ENCODE measurements at regions not wholly inside any gene's neighbourhood (a gene's known extent, or its start where the extent isn't known, plus 50 kb on each side); places are given as distances from the start of the nearest gene placed in this dataset.

- no peak overlapping the region for H3K27ac Mint-ChIP-seq
- no peaks in the 10 kb centered on the region for H3K4me1 Mint-ChIP-seq
- no peaks in the 10 kb centered on the region for H3K27me3 Mint-ChIP-seq
- no peak overlapping the region for H3K4me3 Mint-ChIP-seq
- H3K9me3 Mint-ChIP-seq: no peaks in the 10 kb centered on the region
- DNase-seq (no peak), ATAC-seq (no peak)
- H3K36me3 Mint-ChIP-seq (ENCODE audit: low read depth): no peaks in the 10 kb centered on the region
Observed at GRCh38 chr7:124590814-124591213, 174.8 kb downstream of the GPR37 start.

- H3K27ac Mint-ChIP-seq: no peak overlapping the region
- H3K27me3 Mint-ChIP-seq: no peaks in the 10 kb centered on the region
- H3K4me3 Mint-ChIP-seq: no peak overlapping the region
- H3K4me1 Mint-ChIP-seq: no peaks in the 10 kb centered on the region
- no peak for ATAC-seq
- no peak for DNase-seq
- peaks cover 4% of the 10 kb centered on the region for H3K9me3 Mint-ChIP-seq
- H3K36me3 Mint-ChIP-seq (ENCODE audit: low read depth): no peaks in the 10 kb centered on the region
Observed at GRCh38 chr7:124577256-124577655, 188.3 kb downstream of the GPR37 start.

GRCh38 chr7:124575176-124575575, 190.4 kb downstream of the GPR37 start:
- ATAC-seq: no peak
- no peak for DNase-seq
- no peaks in the 10 kb centered on the region for H3K27me3 Mint-ChIP-seq
- peaks cover 4% of the 10 kb centered on the region for H3K9me3 Mint-ChIP-seq
- H3K27ac Mint-ChIP-seq: no peak overlapping the region
- no peak overlapping the region for H3K4me3 Mint-ChIP-seq
- no peaks in the 10 kb centered on the region for H3K4me1 Mint-ChIP-seq
- no peaks in the 10 kb centered on the region for H3K36me3 Mint-ChIP-seq (ENCODE audit: low read depth)

- Mint-ChIP-seq H3K4me3 (no peak overlapping the region), H3K9me3 (peaks cover 4% of the 10 kb centered on the region), H3K36me3 (ENCODE audit: low read depth) (no peaks in the 10 kb centered on the region), H3K27ac (no peak overlapping the region), H3K4me1 (no peaks in the 10 kb centered on the region), H3K27me3 (no peaks in the 10 kb centered on the region)
- no peak for DNase-seq
- ATAC-seq: no peak
Observed at GRCh38 chr7:124570558-124570957, 195.0 kb downstream of the GPR37 start.

GRCh38 chr7:124566583-124566982, 199.0 kb downstream of the GPR37 start:
- no peak overlapping the region for H3K4me3 Mint-ChIP-seq
- H3K27ac Mint-ChIP-seq: no peak overlapping the region
- peaks cover 6% of the 10 kb centered on the region for H3K9me3 Mint-ChIP-seq
- no peaks in the 10 kb centered on the region for H3K27me3 Mint-ChIP-seq
- DNase-seq (no peak), ATAC-seq (no peak)
- H3K4me1 Mint-ChIP-seq: no peaks in the 10 kb centered on the region
- no peaks in the 10 kb centered on the region for H3K36me3 Mint-ChIP-seq (ENCODE audit: low read depth)

GRCh38 chr7:124557587-124557986, 208.0 kb downstream of the GPR37 start:
- Mint-ChIP-seq H3K36me3 (ENCODE audit: low read depth) (no peaks in the 10 kb centered on the region), H3K27me3 (no peaks in the 10 kb centered on the region)

GRCh38 chr7:124557101-124557500, 208.5 kb downstream of the GPR37 start:
- ATAC-seq: no peak
- no peak for DNase-seq
- Mint-ChIP-seq H3K27ac (no peak overlapping the region), H3K4me1 (no peaks in the 10 kb centered on the region), H3K27me3 (no peaks in the 10 kb centered on the region), H3K4me3 (no peak overlapping the region), H3K36me3 (ENCODE audit: low read depth) (no peaks in the 10 kb centered on the region), H3K9me3 (peaks cover 3% of the 10 kb centered on the region)

More at GRCh38 chr7:124557587-124557986, 208.0 kb downstream of the GPR37 start:
- Mint-ChIP-seq H3K9me3 (peaks cover 3% of the 10 kb centered on the region), H3K4me3 (no peak overlapping the region), H3K27ac (no peak overlapping the region), H3K4me1 (no peaks in the 10 kb centered on the region)
- ATAC-seq (no peak), DNase-seq (no peak)

GRCh38 chr7:124553502-124553901, 212.1 kb downstream of the GPR37 start:
- H3K27me3 Mint-ChIP-seq: no peaks in the 10 kb centered on the region
- H3K4me1 Mint-ChIP-seq: no peaks in the 10 kb centered on the region
- DNase-seq (no peak), ATAC-seq (no peak)
- H3K27ac Mint-ChIP-seq: no peak overlapping the region
- no peaks in the 10 kb centered on the region for H3K36me3 Mint-ChIP-seq (ENCODE audit: low read depth)
- H3K4me3 Mint-ChIP-seq: no peak overlapping the region
- no peaks in the 10 kb centered on the region for H3K9me3 Mint-ChIP-seq

GRCh38 chr7:124552217-124552616, 213.4 kb downstream of the GPR37 start:
- Mint-ChIP-seq H3K36me3 (ENCODE audit: low read depth) (no peaks in the 10 kb centered on the region), H3K4me3 (no peak overlapping the region), H3K4me1 (no peaks in the 10 kb centered on the region), H3K27me3 (no peaks in the 10 kb centered on the region), H3K9me3 (no peaks in the 10 kb centered on the region), H3K27ac (no peak overlapping the region)
- ATAC-seq (no peak), DNase-seq (no peak)

GRCh38 chr7:124550036-124550435, 215.6 kb downstream of the GPR37 start:
- Mint-ChIP-seq H3K27ac (no peak overlapping the region), H3K9me3 (no peaks in the 10 kb centered on the region), H3K36me3 (ENCODE audit: low read depth) (no peaks in the 10 kb centered on the region), H3K27me3 (no peaks in the 10 kb centered on the region), H3K4me1 (no peaks in the 10 kb centered on the region), H3K4me3 (no peak overlapping the region)
- no peak for ATAC-seq
- DNase-seq: no peak

- no peak overlapping the region for H3K4me3 Mint-ChIP-seq
- DNase-seq (no peak), ATAC-seq (no peak)
- H3K27me3 Mint-ChIP-seq: no peaks in the 10 kb centered on the region
- no peaks in the 10 kb centered on the region for H3K4me1 Mint-ChIP-seq
- no peaks in the 10 kb centered on the region for H3K36me3 Mint-ChIP-seq (ENCODE audit: low read depth)
- no peaks in the 10 kb centered on the region for H3K9me3 Mint-ChIP-seq
- H3K27ac Mint-ChIP-seq: no peak overlapping the region
Observed at GRCh38 chr7:124542476-124542875, 223.1 kb downstream of the GPR37 start.

GRCh38 chr7:124536156-124536762, 229.3 kb downstream of the GPR37 start:
- no peaks in the 10 kb centered on the region for H3K9me3 Mint-ChIP-seq
- ATAC-seq (no peak), DNase-seq (no peak)
- H3K27me3 Mint-ChIP-seq: no peaks in the 10 kb centered on the region
- H3K4me3 Mint-ChIP-seq: no peak overlapping the region
- no peaks in the 10 kb centered on the region for H3K36me3 Mint-ChIP-seq (ENCODE audit: low read depth)
- H3K4me1 Mint-ChIP-seq: no peaks in the 10 kb centered on the region
- H3K27ac Mint-ChIP-seq: no peak overlapping the region

GRCh38 chr7:124532166-124532565, 233.4 kb downstream of the GPR37 start:
- Mint-ChIP-seq H3K4me3 (no peak overlapping the region), H3K27ac (no peak overlapping the region), H3K4me1 (no peaks in the 10 kb centered on the region), H3K27me3 (no peaks in the 10 kb centered on the region), H3K36me3 (ENCODE audit: low read depth) (no peaks in the 10 kb centered on the region), H3K9me3 (peaks cover 7% of the 10 kb centered on the region)
- ATAC-seq (no peak), DNase-seq (no peak)

GRCh38 chr7:124516911-124517310, 248.7 kb downstream of the GPR37 start:
- peaks cover 13% of the 10 kb centered on the region for H3K9me3 Mint-ChIP-seq
- no peak overlapping the region for H3K27ac Mint-ChIP-seq
- ATAC-seq (no peak), DNase-seq (no peak)
- no peaks in the 10 kb centered on the region for H3K27me3 Mint-ChIP-seq
- H3K4me3 Mint-ChIP-seq: no peak overlapping the region
- H3K4me1 Mint-ChIP-seq: no peaks in the 10 kb centered on the region
- H3K36me3 Mint-ChIP-seq (ENCODE audit: low read depth): no peaks in the 10 kb centered on the region

- no peaks in the 10 kb centered on the region for H3K4me1 Mint-ChIP-seq
- no peak overlapping the region for H3K27ac Mint-ChIP-seq
- H3K36me3 Mint-ChIP-seq (ENCODE audit: low read depth): no peaks in the 10 kb centered on the region
- ATAC-seq (no peak), DNase-seq (no peak)
- H3K9me3 Mint-ChIP-seq: peaks cover 8% of the 10 kb centered on the region
- no peak overlapping the region for H3K4me3 Mint-ChIP-seq
- no peaks in the 10 kb centered on the region for H3K27me3 Mint-ChIP-seq
Observed at GRCh38 chr7:124515106-124515830, 250.3 kb downstream of the GPR37 start.
